HG02884 (cell line): ENCODE measurements at regions not wholly inside any gene's neighbourhood (a gene's known extent, or its start where the extent isn't known, plus 50 kb on each side); places are given as distances from the start of the nearest gene placed in this dataset.
"Not testable (repeated sequence)": the region's sequence is repeated elsewhere in the genome, so short reads cannot be mapped to it uniquely, and the experiment has no call there.

Experiments
- ATAC-seq: cut with Tn5 transposase; IDR thresholded peaks from one replicate; pipeline ENCODE4 v1.9.1; 2021; ENCODE audit warnings: mild to moderate bottlenecking, moderate library complexity; ENCODE audit not compliant: unreplicated experiment

GRCh38 chr4:177177541-177178081 is 132.1 kb upstream of the NEIL3 start:
- ATAC-seq: no peak

- no peak for ATAC-seq
Observed at GRCh38 chr4:177178246-177178645, 131.4 kb upstream of the NEIL3 start.

- ATAC-seq: no peak
Observed at GRCh38 chr4:177182166-177182565, 127.5 kb upstream of the NEIL3 start.

- no peak for ATAC-seq
Observed at GRCh38 chr4:177182728-177183127, 126.9 kb upstream of the NEIL3 start.

GRCh38 chr4:177185151-177185550 is 124.5 kb upstream of the NEIL3 start:
- ATAC-seq: no peak

GRCh38 chr4:177185579-177185978 is 124.1 kb upstream of the NEIL3 start:
- ATAC-seq: no peak

- no peak for ATAC-seq
Observed at GRCh38 chr4:177187371-177187770, 122.3 kb upstream of the NEIL3 start.

GRCh38 chr4:177190995-177191580 is 118.6 kb upstream of the NEIL3 start:
- ATAC-seq: no peak

- ATAC-seq: no peak
Observed at GRCh38 chr4:177191586-177191985, 118.1 kb upstream of the NEIL3 start.

- no peak for ATAC-seq
Observed at GRCh38 chr4:177191991-177192390, 117.7 kb upstream of the NEIL3 start.

- not testable (repeated sequence) for ATAC-seq
Observed at GRCh38 chr4:177193024-177193715, 116.5 kb upstream of the NEIL3 start.

GRCh38 chr4:177194906-177195305 is 114.8 kb upstream of the NEIL3 start:
- no peak for ATAC-seq

GRCh38 chr4:177196615-177197014 is 113.1 kb upstream of the NEIL3 start:
- no peak for ATAC-seq

- no peak for ATAC-seq
Observed at GRCh38 chr4:177201614-177202013, 108.1 kb upstream of the NEIL3 start.

GRCh38 chr4:177204126-177204525 is 105.5 kb upstream of the NEIL3 start:
- ATAC-seq: no peak

GRCh38 chr4:177214935-177215334 is 94.7 kb upstream of the NEIL3 start:
- no peak for ATAC-seq

- no peak for ATAC-seq
Observed at GRCh38 chr4:177220376-177220775, 89.3 kb upstream of the NEIL3 start.

- no peak for ATAC-seq
Observed at GRCh38 chr4:177222781-177223180, 86.9 kb upstream of the NEIL3 start.

GRCh38 chr4:177225605-177226004 is 84.1 kb upstream of the NEIL3 start:
- ATAC-seq: peak; percentile 78

GRCh38 chr4:177227636-177228035 is 82.0 kb upstream of the NEIL3 start:
- no peak for ATAC-seq

- no peak for ATAC-seq
Observed at GRCh38 chr4:177228599-177228998, 81.1 kb upstream of the NEIL3 start.

GRCh38 chr4:177229331-177229730 is 80.3 kb upstream of the NEIL3 start:
- ATAC-seq: peak; percentile 36

- no peak for ATAC-seq
Observed at GRCh38 chr4:177232473-177232872, 77.2 kb upstream of the NEIL3 start.
